GM12865 (cell line): ENCODE measurements at regions not wholly inside any gene's neighbourhood (a gene's known extent, or its start where the extent isn't known, plus 50 kb on each side); places are given as distances from the start of the nearest gene placed in this dataset.
A peak's percentile ranks its signal among the peaks of the same experiment; 100 is the strongest.

Experiments used
- DNase-seq: peaks from one replicate; pipeline ENCODE4 v3.0.0; 2010; ENCODE audit warnings: low read depth
- H3K4me3 ChIP-seq: 2 replicates; pipeline ENCODE4 v1.5.1; 2011; ENCODE audit warnings: mild to moderate bottlenecking, low read depth, low read length, control low read depth
- TF ChIP-seq, protein P1 (sequence below): IDR thresholded peaks from 2 replicates; pipeline ENCODE4 v1.5.1; 2011; ENCODE audit warnings: low read length, control low read depth, low read depth, inconsistent platforms; ENCODE audit not compliant: insufficient read depth; ENCODE audit errors: missing control alignments

GRCh38 chr2:111647359-111647758, 236.6 kb downstream of the ANAPC1 start:
- DNase-seq, result no peak
- no peak overlapping the region for H3K4me3 ChIP-seq
- TF ChIP-seq, protein P1, sequence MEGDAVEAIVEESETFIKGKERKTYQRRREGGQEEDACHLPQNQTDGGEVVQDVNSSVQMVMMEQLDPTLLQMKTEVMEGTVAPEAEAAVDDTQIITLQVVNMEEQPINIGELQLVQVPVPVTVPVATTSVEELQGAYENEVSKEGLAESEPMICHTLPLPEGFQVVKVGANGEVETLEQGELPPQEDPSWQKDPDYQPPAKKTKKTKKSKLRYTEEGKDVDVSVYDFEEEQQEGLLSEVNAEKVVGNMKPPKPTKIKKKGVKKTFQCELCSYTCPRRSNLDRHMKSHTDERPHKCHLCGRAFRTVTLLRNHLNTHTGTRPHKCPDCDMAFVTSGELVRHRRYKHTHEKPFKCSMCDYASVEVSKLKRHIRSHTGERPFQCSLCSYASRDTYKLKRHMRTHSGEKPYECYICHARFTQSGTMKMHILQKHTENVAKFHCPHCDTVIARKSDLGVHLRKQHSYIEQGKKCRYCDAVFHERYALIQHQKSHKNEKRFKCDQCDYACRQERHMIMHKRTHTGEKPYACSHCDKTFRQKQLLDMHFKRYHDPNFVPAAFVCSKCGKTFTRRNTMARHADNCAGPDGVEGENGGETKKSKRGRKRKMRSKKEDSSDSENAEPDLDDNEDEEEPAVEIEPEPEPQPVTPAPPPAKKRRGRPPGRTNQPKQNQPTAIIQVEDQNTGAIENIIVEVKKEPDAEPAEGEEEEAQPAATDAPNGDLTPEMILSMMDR, result no peak

DNA sequence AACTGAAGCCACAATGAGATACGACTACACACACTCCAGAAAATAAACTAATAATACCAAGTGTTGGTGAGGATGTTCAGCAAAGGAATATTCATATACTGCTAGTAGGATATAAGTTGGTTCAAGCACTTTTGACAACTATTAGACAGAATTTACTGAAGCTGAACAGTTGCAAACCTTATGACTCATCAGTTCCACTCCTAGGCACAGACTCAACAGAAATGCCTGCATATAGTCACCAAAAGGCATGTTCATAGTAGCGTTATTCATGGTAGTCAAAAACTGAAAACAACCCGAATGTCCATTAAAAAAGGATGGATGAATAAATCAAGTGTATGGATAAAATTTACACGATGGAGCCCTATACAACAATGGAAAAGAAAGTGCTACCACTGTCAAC, 232.0 kb downstream of the ANAPC1 start:
- DNase-seq, result peak; percentile 21
- H3K4me3 ChIP-seq, result no peak overlapping the region
- TF ChIP-seq, protein P1, result no peak

GRCh38 chr2:111652681-111653080, 231.3 kb downstream of the ANAPC1 start:
- TF ChIP-seq, protein P1, result no peak
- no peak overlapping the region for H3K4me3 ChIP-seq
- DNase-seq, result no peak

DNA sequence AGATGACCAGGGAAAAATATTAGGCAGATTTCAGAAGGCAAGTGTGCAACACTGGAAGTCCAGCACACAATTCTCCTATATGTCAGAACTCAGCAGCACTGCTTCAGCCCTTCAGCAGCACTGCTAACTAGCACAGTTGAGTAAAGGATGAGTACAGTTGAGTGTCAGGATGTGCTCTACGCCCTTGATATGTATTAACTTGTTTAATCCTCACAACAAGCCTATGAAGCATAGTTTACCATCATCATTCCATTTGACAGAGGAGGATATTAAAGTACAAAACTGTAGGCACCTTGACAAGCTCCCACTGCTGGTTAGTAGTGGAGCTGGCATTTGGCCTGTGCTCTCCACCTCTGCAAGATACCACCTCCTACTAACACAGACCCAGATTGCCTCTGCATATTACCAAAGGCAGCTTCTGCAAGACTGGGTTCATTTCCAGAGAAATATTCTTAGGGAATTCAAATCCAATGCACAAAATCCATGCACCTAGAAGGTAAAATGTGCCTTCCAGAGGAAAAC, 230.8 kb downstream of the ANAPC1 start:
- no peak for DNase-seq
- H3K4me3 ChIP-seq, result no peak overlapping the region
- TF ChIP-seq, protein P1, result no peak

DNA sequence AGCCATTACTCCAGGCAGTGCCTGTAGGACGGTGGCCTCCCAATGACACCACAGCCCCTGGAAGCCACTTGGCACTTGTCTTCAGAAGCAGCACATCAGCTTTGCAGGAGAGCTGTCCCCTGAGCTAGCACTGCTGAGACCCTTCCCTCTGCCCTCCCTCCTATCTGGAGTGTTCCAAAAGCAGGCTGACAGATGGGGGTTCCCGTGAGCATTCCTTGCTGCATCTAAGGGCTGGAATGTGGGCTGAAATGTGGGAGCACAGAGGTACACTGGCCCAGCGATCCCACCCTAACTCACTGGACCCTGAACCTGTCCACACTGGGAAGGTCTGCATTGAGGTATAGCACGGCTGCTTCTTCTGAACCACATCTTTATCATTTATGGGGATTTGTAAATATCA, 230.1 kb downstream of the ANAPC1 start:
- DNase-seq, result no peak
- TF ChIP-seq, protein P1, result no peak
- no peak overlapping the region for H3K4me3 ChIP-seq

GRCh38 chr2:111654829-111655228, 229.2 kb downstream of the ANAPC1 start:
- no peak for DNase-seq
- H3K4me3 ChIP-seq, result no peak overlapping the region
- TF ChIP-seq, protein P1, result no peak

DNA sequence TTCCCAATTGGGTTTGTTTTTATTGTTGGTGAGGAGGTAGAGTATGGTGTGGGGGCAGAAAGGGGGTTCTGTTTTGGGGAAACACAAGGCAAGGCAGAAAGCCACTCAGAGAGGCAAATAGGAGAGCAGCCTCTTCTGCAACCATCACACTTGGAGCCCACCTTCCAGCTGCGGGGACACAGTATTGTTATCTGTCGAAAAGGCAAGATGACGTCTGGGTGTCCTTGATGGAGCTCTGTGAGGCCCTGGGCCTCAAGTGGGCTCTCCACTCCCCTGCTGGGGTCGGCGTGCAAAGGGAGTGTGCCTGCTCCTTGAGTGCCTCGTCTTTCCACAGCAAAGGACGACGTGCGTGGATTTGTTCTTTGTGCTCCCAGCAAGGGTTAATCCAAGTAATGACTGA, 227.6 kb downstream of the ANAPC1 start:
- no peak overlapping the region for H3K4me3 ChIP-seq
- TF ChIP-seq, protein P1, result no peak
- DNase-seq, result no peak
